SK-N-SH treated with all-trans-retinoic acid at 6 μM for 48 hours (cell line): ENCODE measurements at regions not wholly inside any gene's neighbourhood (a gene's known extent, or its start where the extent isn't known, plus 50 kb on each side); places are given as distances from the start of the nearest gene placed in this dataset.

Experiments used
- ATAC-seq: fragments of 200-7000 bp; cut with Tn5 transposase; 3 replicates; pipeline ENCODE4 v1.9.1; 2020; ENCODE audit warnings: mild to moderate bottlenecking, moderate library complexity
- ARNTL ChIP-seq: fragments of 450-650 bp; formaldehyde crosslinking; IDR thresholded peaks from 2 replicates; pipeline ENCODE4 v1.5.0; 2020; ENCODE audit warnings: low read depth, mild to moderate bottlenecking, moderate library complexity, borderline replicate concordance
- BACH2 ChIP-seq: fragments of 250-450 bp; sonication (Bioruptor Pico); IDR thresholded peaks from 2 replicates; pipeline ENCODE4 v1.9.0; 2021; ENCODE audit warnings: mild to moderate bottlenecking, borderline replicate concordance
- CREB5 ChIP-seq: fragments of 250-450 bp; sonication (Bioruptor Pico); IDR thresholded peaks from 2 replicates; pipeline ENCODE4 v1.5.1; 2020; ENCODE audit warnings: low read depth, mild to moderate bottlenecking, moderate library complexity
- ESRRG ChIP-seq: fragments of 250-450 bp; sonication (Bioruptor Pico); IDR thresholded peaks from 2 replicates; pipeline ENCODE4 v1.6.1; 2021; ENCODE audit warnings: mild to moderate bottlenecking
- GLIS3 ChIP-seq: fragments of 250-450 bp; sonication (Bioruptor Pico); IDR thresholded peaks from 2 replicates; pipeline ENCODE4 v1.5.0; 2020; ENCODE audit warnings: mild to moderate bottlenecking, moderate library complexity
- ISL1 ChIP-seq: fragments of 250-450 bp; sonication (Bioruptor Pico); IDR thresholded peaks from 2 replicates; pipeline ENCODE4 v2.1.2; 2022; ENCODE audit warnings: mild to moderate bottlenecking, moderate library complexity
- OSR1 ChIP-seq: fragments of 250-450 bp; sonication (Bioruptor Pico); IDR thresholded peaks from 2 replicates; pipeline ENCODE4 v1.8.0; 2022; ENCODE audit warnings: moderate library complexity, mild to moderate bottlenecking, inconsistent platforms
- PATZ1 ChIP-seq: fragments of 250-450 bp; sonication (Bioruptor Pico); IDR thresholded peaks from 2 replicates; pipeline ENCODE4 v1.8.0; 2020; ENCODE audit warnings: mild to moderate bottlenecking, moderate library complexity, borderline replicate concordance
- POU6F1 ChIP-seq: fragments of 250-450 bp; sonication (Bioruptor Pico); IDR thresholded peaks from 2 replicates; pipeline ENCODE4 v1.8.0; 2021; ENCODE audit warnings: low read depth, mild to moderate bottlenecking, moderate library complexity, borderline replicate concordance
- RARB ChIP-seq: fragments of 250-450 bp; sonication (Bioruptor Pico); IDR thresholded peaks from 2 replicates; pipeline ENCODE4 v1.8.0; 2021; ENCODE audit warnings: mild to moderate bottlenecking, moderate library complexity
- SNAI2 ChIP-seq: fragments of 250-450 bp; sonication (Bioruptor Pico); IDR thresholded peaks from 2 replicates; pipeline ENCODE4 v1.5.0; 2020; ENCODE audit warnings: mild to moderate bottlenecking, moderate library complexity
- TCF4 ChIP-seq: fragments of 250-450 bp; sonication (Bioruptor Pico); IDR thresholded peaks from 2 replicates; pipeline ENCODE4 v1.8.0; 2021; ENCODE audit warnings: mild to moderate bottlenecking, moderate library complexity, borderline replicate concordance
- TOX ChIP-seq: fragments of 250-450 bp; sonication (Bioruptor Pico); IDR thresholded peaks from 2 replicates; pipeline ENCODE4 v1.8.0; 2021; ENCODE audit warnings: mild to moderate bottlenecking, moderate library complexity, borderline replicate concordance
- ZC3H10 ChIP-seq: fragments of 250-450 bp; sonication (Bioruptor Pico); IDR thresholded peaks from 2 replicates; pipeline ENCODE4 v1.5.1; 2021; ENCODE audit warnings: mild to moderate bottlenecking, moderate library complexity
- ZFP3 ChIP-seq: fragments of 250-450 bp; sonication (Bioruptor Pico); IDR thresholded peaks from 2 replicates; pipeline ENCODE4 v1.5.0; 2020; ENCODE audit warnings: mild to moderate bottlenecking, moderate library complexity
- ZFP30 ChIP-seq: fragments of 450-650 bp; formaldehyde crosslinking; IDR thresholded peaks from 2 replicates; pipeline ENCODE4 v1.5.0; 2022; ENCODE audit warnings: mild to moderate bottlenecking, moderate library complexity
- ZNF565 ChIP-seq: fragments of 450-650 bp; formaldehyde crosslinking; conservative IDR thresholded peaks from 2 replicates; pipeline ENCODE4 v1.5.0; 2020; ENCODE audit warnings: low read depth, mild to moderate bottlenecking, moderate library complexity
- ZNF8 ChIP-seq: fragments of 450-650 bp; formaldehyde crosslinking; IDR thresholded peaks from 2 replicates; pipeline ENCODE4 v1.5.0; 2020; ENCODE audit warnings: mild to moderate bottlenecking, moderate library complexity
- TF ChIP-seq, protein P1 (sequence below): fragments of 250-450 bp; sonication (Bioruptor Pico); IDR thresholded peaks from 2 replicates; pipeline ENCODE4 v1.5.1; 2021; ENCODE audit warnings: mild to moderate bottlenecking, moderate library complexity

- TF ChIP-seq CREB5 (CRISPR knock-in tag) (no peak), ZNF565 (CRISPR knock-in tag) (no peak), TCF4 (CRISPR knock-in tag) (no peak), ISL1 (CRISPR knock-in tag) (no peak), OSR1 (CRISPR knock-in tag) (no peak), POU6F1 (no peak), BACH2 (CRISPR knock-in tag) (no peak), RARB (no peak)
Observed at GRCh38 chrX:104351173-104351769, 96.5 kb upstream of the ESX1 start (continued).

DNA sequence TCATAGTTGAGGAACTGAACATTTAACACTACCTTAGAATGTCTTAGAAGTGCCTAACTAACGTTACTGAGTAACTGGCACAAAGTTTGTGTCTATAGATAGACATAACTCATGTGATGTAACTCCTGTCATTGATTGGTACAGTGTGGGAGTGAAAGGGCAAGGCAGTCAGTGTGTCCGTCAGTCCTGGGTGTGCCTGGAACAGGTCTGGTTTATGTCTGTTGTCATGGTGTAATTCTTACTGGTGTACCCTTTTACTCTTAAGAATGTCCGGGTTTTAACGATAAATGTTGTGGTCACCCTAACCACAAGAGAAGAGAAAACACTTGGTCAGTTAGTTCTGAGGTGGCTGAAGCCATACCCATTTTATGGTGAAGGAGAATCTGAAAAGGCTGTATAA, 93.1 kb upstream of the ESX1 start:
- TF ChIP-seq, protein P1, sequence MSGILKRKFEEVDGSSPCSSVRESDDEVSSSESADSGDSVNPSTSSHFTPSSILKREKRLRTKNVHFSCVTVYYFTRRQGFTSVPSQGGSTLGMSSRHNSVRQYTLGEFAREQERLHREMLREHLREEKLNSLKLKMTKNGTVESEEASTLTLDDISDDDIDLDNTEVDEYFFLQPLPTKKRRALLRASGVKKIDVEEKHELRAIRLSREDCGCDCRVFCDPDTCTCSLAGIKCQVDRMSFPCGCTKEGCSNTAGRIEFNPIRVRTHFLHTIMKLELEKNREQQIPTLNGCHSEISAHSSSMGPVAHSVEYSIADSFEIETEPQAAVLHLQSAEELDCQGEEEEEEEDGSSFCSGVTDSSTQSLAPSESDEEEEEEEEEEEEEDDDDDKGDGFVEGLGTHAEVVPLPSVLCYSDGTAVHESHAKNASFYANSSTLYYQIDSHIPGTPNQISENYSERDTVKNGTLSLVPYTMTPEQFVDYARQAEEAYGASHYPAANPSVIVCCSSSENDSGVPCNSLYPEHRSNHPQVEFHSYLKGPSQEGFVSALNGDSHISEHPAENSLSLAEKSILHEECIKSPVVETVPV (CRISPR knock-in tag), result no peak
- TF ChIP-seq SNAI2 (CRISPR knock-in tag) (no peak), POU6F1 (no peak), ZNF565 (CRISPR knock-in tag) (no peak), ARNTL (CRISPR knock-in tag) (no peak), TOX (CRISPR knock-in tag) (no peak), ZFP30 (CRISPR knock-in tag) (no peak), ZC3H10 (CRISPR knock-in tag) (no peak), ISL1 (CRISPR knock-in tag) (no peak), TCF4 (CRISPR knock-in tag) (no peak), ZFP3 (CRISPR knock-in tag) (no peak), ESRRG (CRISPR knock-in tag) (no peak), BACH2 (CRISPR knock-in tag) (no peak), PATZ1 (CRISPR knock-in tag) (no peak), RARB (no peak)
- no peak for ATAC-seq

DNA sequence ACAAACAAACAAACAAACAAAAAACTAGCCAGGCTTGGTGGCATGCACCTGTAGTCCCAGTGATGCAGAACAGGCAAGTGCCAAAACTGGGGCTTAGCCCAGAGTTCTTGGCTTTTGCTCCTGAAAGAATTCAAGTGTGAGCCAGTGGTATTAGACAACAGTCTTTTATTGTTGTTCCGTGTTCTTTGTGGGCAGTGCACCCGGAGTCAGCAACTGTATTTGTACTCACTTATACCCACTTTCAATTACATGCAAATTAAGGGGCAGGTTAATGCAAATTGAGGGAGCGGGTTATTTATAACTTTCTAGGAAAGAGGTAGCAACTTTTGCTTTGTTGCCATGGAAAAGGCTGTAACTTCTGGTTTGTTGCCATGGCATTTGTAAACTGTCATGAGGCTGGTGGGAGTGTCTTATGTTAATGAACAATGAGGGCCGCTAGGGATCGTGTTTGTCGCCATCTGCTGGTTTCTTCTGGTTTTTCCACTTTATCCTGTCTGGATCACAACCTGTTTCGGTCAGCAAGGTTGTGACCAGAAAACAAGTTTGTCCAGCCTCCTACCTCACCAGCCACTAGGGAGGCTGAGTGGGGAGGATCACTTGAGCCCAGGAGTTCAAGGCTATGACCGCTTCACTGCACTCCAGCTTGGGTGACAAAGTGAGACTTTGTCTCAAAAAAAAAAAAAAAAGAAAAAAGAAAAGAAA, 88.8 kb upstream of the ESX1 start:
- TF ChIP-seq ESRRG (CRISPR knock-in tag), result no peak
- no peak for TF ChIP-seq CREB5 (CRISPR knock-in tag)
- TF ChIP-seq ISL1 (CRISPR knock-in tag), result no peak
- no peak for TF ChIP-seq OSR1 (CRISPR knock-in tag)
- TF ChIP-seq ARNTL (CRISPR knock-in tag), result no peak
- no peak for TF ChIP-seq ZNF8 (CRISPR knock-in tag)
- TF ChIP-seq GLIS3 (CRISPR knock-in tag), result no peak
- TF ChIP-seq POU6F1, result no peak
- peak; percentile 96 for ATAC-seq
